ENCODE measurements at regions not wholly inside any gene's neighbourhood (a gene's known extent, or its start where the extent isn't known, plus 50 kb on each side); places are given as distances from the start of the nearest gene placed in this dataset.
"Not testable (repeated sequence)": the region's sequence is repeated elsewhere in the genome, so short reads cannot be mapped to it uniquely, and the experiment has no call there.

- H3K4me1 Mint-ChIP-seq: no peaks in the 10 kb centered on the region
- DNase-seq (ENCODE audit: low spot score in 2 of 2, unreplicated experiment in 2 of 2): no peak
- TF ChIP-seq CTCF (IDR thresholded peaks at IDR 0.05; ENCODE audit: unreplicated experiment): no peak
- no peak overlapping the region for H3K27ac Mint-ChIP-seq
- no peaks in the 10 kb centered on the region for H3K36me3 Mint-ChIP-seq
- peaks cover 47% of the 10 kb centered on the region for H3K9me3 Mint-ChIP-seq
- peaks cover 14% of the 10 kb centered on the region for H3K27me3 Mint-ChIP-seq (ENCODE audit: low read depth)
- no peak overlapping the region for H3K4me3 Mint-ChIP-seq
Measured at GRCh38 chr17:74141612-74142011, 61.9 kb upstream of the RPL38 start.

DNA sequence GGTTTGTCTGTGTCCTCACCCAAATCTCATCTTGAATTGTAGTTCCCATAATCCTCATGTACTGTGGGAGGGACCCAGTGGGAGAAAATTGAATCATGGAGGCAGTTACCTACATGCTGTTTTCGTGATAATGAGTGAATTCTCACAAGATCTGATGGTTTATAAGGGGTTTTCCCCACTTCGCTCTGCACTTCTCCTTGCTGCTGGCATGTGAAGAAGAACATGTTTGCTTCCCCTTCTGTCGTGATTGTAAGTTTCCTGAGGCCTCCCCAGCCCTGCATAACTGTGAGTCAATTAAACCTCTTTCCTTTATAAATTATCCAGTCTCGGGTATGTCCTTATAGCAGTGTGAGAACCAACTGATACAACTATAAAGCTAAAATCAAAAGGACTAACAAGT, 60.2 kb upstream of the RPL38 start:
- H3K36me3 Mint-ChIP-seq; H3K27me3 Mint-ChIP-seq (ENCODE audit: low read depth); H3K4me1 Mint-ChIP-seq; DNase-seq (ENCODE audit: low spot score in 2 of 2, unreplicated experiment in 2 of 2); H3K4me3 Mint-ChIP-seq; H3K27ac Mint-ChIP-seq: not testable (repeated sequence)
- peaks cover 46% of the 10 kb centered on the region for H3K9me3 Mint-ChIP-seq

GRCh38 chr17:74145756-74146155, 57.7 kb upstream of the RPL38 start:
- no peak overlapping the region for H3K4me3 Mint-ChIP-seq
- no peak overlapping the region for H3K27ac Mint-ChIP-seq
- H3K36me3 Mint-ChIP-seq: no peaks in the 10 kb centered on the region
- H3K27me3 Mint-ChIP-seq (ENCODE audit: low read depth): peaks cover 6% of the 10 kb centered on the region
- TF ChIP-seq CTCF (IDR thresholded peaks at IDR 0.05; ENCODE audit: unreplicated experiment): no peak
- peaks cover 28% of the 10 kb centered on the region for H3K9me3 Mint-ChIP-seq
- H3K4me1 Mint-ChIP-seq: no peaks in the 10 kb centered on the region
- peak in 1 of 2 experiments; percentile 13 for DNase-seq (ENCODE audit: low spot score in 2 of 2, unreplicated experiment in 2 of 2)

DNA sequence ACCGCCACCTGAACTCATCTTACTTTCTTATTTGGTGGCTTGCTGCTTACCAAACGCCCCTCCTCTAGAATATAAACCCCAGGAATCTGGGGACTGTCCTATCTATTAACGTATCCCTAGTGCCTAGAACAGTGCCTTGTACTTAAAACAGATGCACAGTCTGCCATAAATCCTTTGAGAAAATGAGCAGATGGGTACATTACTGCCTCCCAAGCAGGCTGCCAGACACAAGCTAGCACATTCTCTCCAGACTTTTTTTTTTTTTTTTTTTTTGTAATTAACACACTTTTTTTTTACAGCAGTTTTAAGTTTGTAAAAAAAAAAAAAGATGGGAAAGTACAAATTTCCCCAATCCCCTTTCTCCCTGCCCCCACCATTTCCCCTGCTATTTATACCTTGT, 57.3 kb upstream of the RPL38 start:
- Mint-ChIP-seq H3K36me3 (no peaks in the 10 kb centered on the region), H3K27me3 (ENCODE audit: low read depth) (peaks cover 6% of the 10 kb centered on the region), H3K4me3 (no peak overlapping the region), H3K27ac (no peak overlapping the region), H3K4me1 (no peaks in the 10 kb centered on the region), H3K9me3 (peaks cover 26% of the 10 kb centered on the region)
- DNase-seq (ENCODE audit: low spot score in 2 of 2, unreplicated experiment in 2 of 2): no peak
- TF ChIP-seq CTCF (IDR thresholded peaks at IDR 0.05; ENCODE audit: unreplicated experiment): no peak

- H3K27ac Mint-ChIP-seq: no peak overlapping the region
- H3K27me3 Mint-ChIP-seq (ENCODE audit: low read depth): peaks cover 6% of the 10 kb centered on the region
- H3K9me3 Mint-ChIP-seq: peaks cover 19% of the 10 kb centered on the region
- H3K4me3 Mint-ChIP-seq: no peak overlapping the region
- H3K36me3 Mint-ChIP-seq: no peaks in the 10 kb centered on the region
- H3K4me1 Mint-ChIP-seq: no peaks in the 10 kb centered on the region
- peak in 1 of 2 experiments; percentile 22 for DNase-seq (ENCODE audit: low spot score in 2 of 2, unreplicated experiment in 2 of 2)
- no peak for TF ChIP-seq CTCF (IDR thresholded peaks at IDR 0.05; ENCODE audit: unreplicated experiment)
Measured at GRCh38 chr17:74147056-74147835, 56.2 kb upstream of the RPL38 start.

DNA sequence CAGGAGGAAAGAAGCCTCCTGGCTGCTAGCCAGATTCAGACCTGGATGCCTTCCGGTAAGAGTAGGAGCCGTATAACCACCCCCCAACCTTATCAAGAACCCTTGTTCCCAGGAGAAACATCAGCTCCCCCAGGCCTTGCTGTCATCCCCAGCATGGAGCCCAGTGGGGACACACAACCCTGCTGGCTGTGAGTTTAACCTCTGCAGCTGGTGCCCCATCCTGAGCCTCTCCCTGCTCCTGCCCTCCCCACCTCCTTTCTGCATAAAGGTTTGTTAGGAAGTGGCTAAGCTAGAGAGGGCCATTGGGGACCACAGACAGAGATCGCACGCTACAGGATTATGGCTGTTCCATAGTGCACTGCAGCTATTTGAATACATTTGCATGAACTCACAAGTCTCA, 55.5 kb upstream of the RPL38 start:
- peak in 1 of 2 experiments; percentile 21 for DNase-seq (ENCODE audit: low spot score in 2 of 2, unreplicated experiment in 2 of 2)

More for the DNA sequence above, 55.5 kb upstream of the RPL38 start:
- no peak overlapping the region for H3K27ac Mint-ChIP-seq
- H3K36me3 Mint-ChIP-seq: no peaks in the 10 kb centered on the region
- H3K4me3 Mint-ChIP-seq: no peak overlapping the region
- H3K27me3 Mint-ChIP-seq (ENCODE audit: low read depth): peaks cover 6% of the 10 kb centered on the region
- peaks cover 6% of the 10 kb centered on the region for H3K4me1 Mint-ChIP-seq
- TF ChIP-seq CTCF (IDR thresholded peaks at IDR 0.05; ENCODE audit: unreplicated experiment): no peak
- peaks cover 12% of the 10 kb centered on the region for H3K9me3 Mint-ChIP-seq
